CD14-positive monocyte (primary cell): ENCODE measurements at regions not wholly inside any gene's neighbourhood (a gene's known extent, or its start where the extent isn't known, plus 50 kb on each side); places are given as distances from the start of the nearest gene placed in this dataset.

Source experiments
- DNase-seq, 3 donors: peaks; one replicate each; pipeline ENCODE4 v3.0.0-alpha.2; 2011 to 2022
- H2AFZ ChIP-seq: 2 replicates; pipeline ENCODE4 v1.6.0; 2012; ENCODE audit warnings: mild to moderate bottlenecking, low read depth, low read length, inconsistent platforms; ENCODE audit not compliant: insufficient read depth, poor library complexity, severe bottlenecking
- H3K27ac ChIP-seq, 2 donors: 1 replicate in 1 of 2; 2 replicates in 1 of 2; pipeline ENCODE4 v1.5.1; 2012 to 2013; ENCODE audit warnings: low read length in 2 of 2, control low read depth in 1 of 2, inconsistent platforms in 1 of 2, low read depth in 1 of 2, mild to moderate bottlenecking in 1 of 2
- H3K27me3 ChIP-seq, 2 donors: one replicate each; pipeline versions ENCODE4 v1.6.0 to v1.6.1; 2011 to 2013; ENCODE audit warnings: low read length in 2 of 2; ENCODE audit not compliant: control insufficient read depth in 2 of 2, insufficient read depth in 2 of 2
- H3K36me3 ChIP-seq, 2 donors: replicated peaks in 1 of 2; 1 replicate in 1 of 2; 2 replicates in 1 of 2; pipeline versions ENCODE4 v1.5.1 to v1.6.1; 2012 to 2013; ENCODE audit warnings: low read length in 2 of 2, control low read depth in 1 of 2, inconsistent platforms in 1 of 2, mild to moderate bottlenecking in 1 of 2; ENCODE audit not compliant: insufficient read depth in 2 of 2, control insufficient read depth in 1 of 2
- H3K4me1 ChIP-seq, 2 donors: 1 replicate in 1 of 2; 2 replicates in 1 of 2; pipeline versions ENCODE4 v1.5.1 to v1.6.1; 2012 to 2013; ENCODE audit warnings: low read length in 2 of 2, control low read depth in 1 of 2, inconsistent platforms in 1 of 2, mild to moderate bottlenecking in 1 of 2, moderate library complexity in 1 of 2; ENCODE audit not compliant: insufficient read depth in 2 of 2, control insufficient read depth in 1 of 2
- H3K4me2 ChIP-seq: replicated peaks from 2 replicates; pipeline ENCODE3; 2012; ENCODE audit warnings: low read length, moderate library complexity, mild to moderate bottlenecking; ENCODE audit not compliant: poor library complexity, severe bottlenecking; ENCODE audit errors: extremely low read depth
- H3K4me3 ChIP-seq, 3 experiments: fragments of 200-600 bp in 1 of 3; sonication (generic) in 1 of 3; replicated peaks in 1 of 3; 1 replicate in 2 of 3; 2 replicates in 1 of 3; pipeline ENCODE4 v1.5.1; 2011 to 2013; ENCODE audit warnings: low read length in 3 of 3, mild to moderate bottlenecking in 3 of 3, control low read depth in 2 of 3, low read depth in 2 of 3, inconsistent platforms in 1 of 3, moderate library complexity in 1 of 3
- H3K79me2 ChIP-seq: 2 replicates; pipeline ENCODE4 v1.6.0; 2012; ENCODE audit warnings: mild to moderate bottlenecking, control low read depth, inconsistent platforms, low read length, moderate library complexity; ENCODE audit not compliant: insufficient read depth
- H3K9ac ChIP-seq: 2 replicates; pipeline ENCODE4 v1.6.0; 2017; ENCODE audit warnings: low read length, mild to moderate bottlenecking; ENCODE audit not compliant: insufficient read depth, poor library complexity, severe bottlenecking
- H3K9me3 ChIP-seq, 2 donors: replicated peaks in 1 of 2; 1 replicate in 1 of 2; 2 replicates in 1 of 2; pipeline versions ENCODE4 v1.5.1 to v1.6.1; 2012 to 2013; ENCODE audit warnings: low read length in 2 of 2, control low read depth in 1 of 2; ENCODE audit not compliant: control insufficient read depth in 1 of 2, insufficient read depth in 1 of 2
- H4K20me1 ChIP-seq: 2 replicates; pipeline ENCODE4 v1.6.0; 2012; ENCODE audit warnings: mild to moderate bottlenecking, low read length, control low read depth, moderate library complexity; ENCODE audit not compliant: insufficient read depth
- H3K27ac Mint-ChIP-seq, 7 donors: one replicate each; pipeline ENCODE4 v1.8.0; 2020; ENCODE audit warnings: mild to moderate bottlenecking in 7 of 7, mixed read lengths in 7 of 7, moderate library complexity in 6 of 7, inconsistent platforms in 2 of 7
- H3K27me3 Mint-ChIP-seq, 3 donors: one replicate each; pipeline ENCODE4 v1.8.0; 2021 to 2022; ENCODE audit warnings: low read depth in 3 of 3, mild to moderate bottlenecking in 3 of 3, mixed read lengths in 3 of 3, moderate library complexity in 3 of 3, inconsistent platforms in 1 of 3
- H3K36me3 Mint-ChIP-seq, 2 donors: one replicate each; pipeline ENCODE4 v1.8.0; 2020; ENCODE audit warnings: mixed read lengths in 2 of 2, inconsistent platforms in 1 of 2, mild to moderate bottlenecking in 1 of 2
- H3K4me1 Mint-ChIP-seq: one replicate; pipeline ENCODE4 v1.8.0; 2020; ENCODE audit warnings: mild to moderate bottlenecking, mixed read lengths
- H3K4me3 Mint-ChIP-seq, 2 donors: one replicate each; pipeline ENCODE4 v1.8.0; 2020; ENCODE audit warnings: mild to moderate bottlenecking in 2 of 2, mixed read lengths in 2 of 2, moderate library complexity in 1 of 2
- H3K9me3 Mint-ChIP-seq, 7 donors: one replicate each; pipeline ENCODE4 v1.8.0; 2020 to 2022; ENCODE audit warnings: mixed read lengths in 7 of 7, mild to moderate bottlenecking in 6 of 7, moderate library complexity in 6 of 7, inconsistent platforms in 2 of 7
- CTCF ChIP-seq: fragments of 200-600 bp; IDR thresholded peaks from one replicate; pipeline ENCODE4 v1.8.0; 2022; ENCODE audit warnings: antibody characterized with exemption, mild to moderate bottlenecking
- WGBS: methylation state at CpG from one replicate; pipeline ENCODE4 v1.1.5; 2013; ENCODE audit warnings: missing lambda C conversion rate; ENCODE audit not compliant: insufficient coverage; 5-methylcytosine and 5-hydroxymethylcytosine counted together
- intact Hi-C, 2 donors: fragments of 100-400 bp; cut with micrococcal nuclease; formaldehyde crosslinking; loops; one replicate each; pipeline versions ENCODE4 v1.15.0 to v1.15.1; 2023

GRCh38 chr4:114773339-114773738, 174.7 kb downstream of the UGT8 start:
- Mint-ChIP-seq H3K4me1 (no peaks in the 10 kb centered on the region), H3K9me3 (peaks cover 0 to 2% (median 0%) of the 10 kb centered on the region in 7 donors), H3K4me3 (no peak overlapping the region), H3K27me3 (peaks cover 0 to 1% (median 1%) of the 10 kb centered on the region in 3 donors), H3K27ac (no peak overlapping the region), H3K36me3 (no peaks in the 10 kb centered on the region)
- Histone ChIP-seq H3K27me3 (no peaks in the 10 kb centered on the region), H3K9me3 (no peaks in the 10 kb centered on the region), H3K4me2 (no peak overlapping the region), H2AFZ (no peak overlapping the region), H4K20me1 (no peaks in the 10 kb centered on the region), H3K79me2 (no peaks in the 10 kb centered on the region), H3K36me3 (no peaks in the 10 kb centered on the region), H3K27ac (no peak overlapping the region), H3K4me1 (no peaks in the 10 kb centered on the region), H3K9ac (no peak overlapping the region), H3K4me3 (no peak overlapping the region)
- intact Hi-C loops, result no loop called here
- no peak for DNase-seq
- no peak for TF ChIP-seq CTCF
- WGBS, result 80% methylated on average over 1 of the region's 1 CpG
